H9 (cell line): ENCODE measurements at regions not wholly inside any gene's neighbourhood (a gene's known extent, or its start where the extent isn't known, plus 50 kb on each side); places are given as distances from the start of the nearest gene placed in this dataset.

ENCODE experiments used
- DNase-seq: peaks from one replicate; pipeline ENCODE4 v3.0.0-alpha.2; 2017
- H2AFZ ChIP-seq: one replicate; pipeline ENCODE4 v1.6.1; 2013; ENCODE audit warnings: mild to moderate bottlenecking, low read length, control low read depth, moderate library complexity
- H2AK5ac ChIP-seq: 2 replicates; pipeline ENCODE4 v1.6.1; 2013; ENCODE audit warnings: low read length, control low read depth, mixed read lengths; ENCODE audit not compliant: insufficient read length
- H2BK120ac ChIP-seq: one replicate; pipeline ENCODE4 v1.6.1; 2013; ENCODE audit warnings: low read depth, mild to moderate bottlenecking, low read length, control low read depth, inconsistent platforms; ENCODE audit not compliant: poor library complexity, severe bottlenecking
- H2BK12ac ChIP-seq: 2 replicates; pipeline ENCODE4 v1.6.1; 2013; ENCODE audit warnings: low read length, control low read depth, mixed read lengths, low read depth; ENCODE audit not compliant: insufficient read length
- H2BK15ac ChIP-seq: 2 replicates; pipeline ENCODE4 v1.6.1; 2013; ENCODE audit warnings: low read depth, low read length, control low read depth
- H2BK20ac ChIP-seq: one replicate; pipeline ENCODE4 v1.6.1; 2013; ENCODE audit warnings: low read depth, mild to moderate bottlenecking, low read length, control low read depth, inconsistent platforms; ENCODE audit not compliant: poor library complexity, severe bottlenecking
- H2BK5ac ChIP-seq: 2 replicates; pipeline ENCODE4 v1.6.1; 2013; ENCODE audit warnings: low read length, control low read depth, mixed read lengths; ENCODE audit not compliant: insufficient read length
- H3K14ac ChIP-seq: 2 replicates; pipeline ENCODE4 v1.6.1; 2013; ENCODE audit warnings: low read length, control low read depth; ENCODE audit not compliant: insufficient read depth
- H3K18ac ChIP-seq: 2 replicates; pipeline ENCODE4 v1.6.1; 2013; ENCODE audit warnings: low read depth, mild to moderate bottlenecking, mixed read lengths, low read length, control low read depth; ENCODE audit not compliant: insufficient read length
- H3K23ac ChIP-seq: 2 replicates; pipeline ENCODE4 v1.6.1; 2013; ENCODE audit warnings: low read length, control low read depth, mixed read lengths, low read depth; ENCODE audit not compliant: insufficient read length
- H3K23me2 ChIP-seq: 2 replicates; pipeline ENCODE4 v1.6.1; 2013; ENCODE audit warnings: low read depth, mild to moderate bottlenecking, mixed read lengths, low read length, control low read depth; ENCODE audit not compliant: insufficient read length, poor library complexity, severe bottlenecking
- H3K27ac ChIP-seq: 2 replicates; pipeline ENCODE4 v1.5.1; 2013; ENCODE audit warnings: low read length, control low read depth, mixed read lengths, low read depth; ENCODE audit not compliant: insufficient read length
- H3K27me3 ChIP-seq: 2 replicates; pipeline ENCODE4 v1.6.1; 2013; ENCODE audit warnings: low read length, control low read depth, inconsistent platforms; ENCODE audit not compliant: insufficient read depth
- H3K4ac ChIP-seq: 2 replicates; pipeline ENCODE4 v1.6.1; 2013; ENCODE audit warnings: low read depth, mild to moderate bottlenecking, control low read depth, inconsistent platforms, low read length, moderate library complexity
- H3K4me1 ChIP-seq: 2 replicates; pipeline ENCODE4 v1.6.1; 2013; ENCODE audit warnings: low read length, control low read depth, inconsistent platforms; ENCODE audit not compliant: insufficient read depth
- H3K4me2 ChIP-seq: 2 replicates; pipeline ENCODE4 v1.6.1; 2013; ENCODE audit warnings: low read length, control low read depth, mixed read lengths; ENCODE audit not compliant: insufficient read length, insufficient read depth
- H3K56ac ChIP-seq: 2 replicates; pipeline ENCODE4 v1.6.1; 2013; ENCODE audit warnings: low read depth, mild to moderate bottlenecking, mixed read lengths, low read length, control low read depth; ENCODE audit not compliant: insufficient read length
- H3K79me1 ChIP-seq: 2 replicates; pipeline ENCODE4 v1.6.1; 2013; ENCODE audit warnings: low read depth, mild to moderate bottlenecking, moderate library complexity, low read length, control low read depth, inconsistent platforms; ENCODE audit not compliant: insufficient read depth, poor library complexity, severe bottlenecking
- H3K79me2 ChIP-seq: 2 replicates; pipeline ENCODE4 v1.6.1; 2013; ENCODE audit warnings: low read length, control low read depth, inconsistent platforms; ENCODE audit not compliant: insufficient read depth
- H3K9ac ChIP-seq: 2 replicates; pipeline ENCODE4 v1.6.1; 2013; ENCODE audit warnings: low read length, control low read depth, mixed read lengths; ENCODE audit not compliant: insufficient read length; ENCODE audit errors: extremely low read depth
- H3K9me3 ChIP-seq: one replicate; pipeline ENCODE4 v1.6.1; 2013; ENCODE audit warnings: low read depth, low read length, inconsistent platforms; ENCODE audit not compliant: control insufficient read depth
- H3T11ph ChIP-seq: one replicate; pipeline ENCODE4 v1.6.1; 2013; ENCODE audit warnings: mild to moderate bottlenecking, low read length, control low read depth, inconsistent platforms
- H4K20me1 ChIP-seq: one replicate; pipeline ENCODE4 v1.6.1; 2013; ENCODE audit not compliant: control insufficient read depth, insufficient read length, insufficient read depth
- H4K5ac ChIP-seq: 2 replicates; pipeline ENCODE4 v1.6.1; 2013; ENCODE audit warnings: low read depth, mild to moderate bottlenecking, mixed read lengths, low read length, control low read depth; ENCODE audit not compliant: insufficient read length
- H4K8ac ChIP-seq: replicated peaks from 2 replicates; pipeline ENCODE4 v1.6.1; 2013; ENCODE audit warnings: low read length, control low read depth, mixed read lengths, low read depth; ENCODE audit not compliant: insufficient read length
- H4K91ac ChIP-seq: 2 replicates; pipeline ENCODE4 v1.6.1; 2013; ENCODE audit warnings: low read depth, mild to moderate bottlenecking, moderate library complexity, mixed read lengths, low read length, control low read depth; ENCODE audit not compliant: insufficient read length
- H3K27ac Mint-ChIP-seq, 3 experiments: 2 replicates in 2 of 3; 3 replicates in 1 of 3; pipeline ENCODE4 v1.8.0; 2020 to 2021; ENCODE audit warnings: mixed read lengths in 3 of 3, mild to moderate bottlenecking in 1 of 3, moderate library complexity in 1 of 3
- H3K27me3 Mint-ChIP-seq: 2 replicates; pipeline ENCODE4 v1.8.0; 2021; ENCODE audit warnings: low read depth, mild to moderate bottlenecking, moderate library complexity, mixed read lengths
- H3K36me3 Mint-ChIP-seq, 3 experiments: 2 replicates in 2 of 3; 3 replicates in 1 of 3; pipeline ENCODE4 v1.8.0; 2020 to 2021; ENCODE audit warnings: low read depth in 3 of 3, mixed read lengths in 3 of 3; ENCODE audit not compliant: insufficient read depth in 1 of 3
- H3K4me1 Mint-ChIP-seq, 2 experiments: 2 replicates each; pipeline ENCODE4 v1.8.0; 2020; ENCODE audit warnings: mixed read lengths in 2 of 2
- H3K4me3 Mint-ChIP-seq, 2 experiments: 2 replicates in 1 of 2; 3 replicates in 1 of 2; pipeline ENCODE4 v1.8.0; 2020 to 2021; ENCODE audit warnings: mild to moderate bottlenecking in 2 of 2, mixed read lengths in 2 of 2, moderate library complexity in 1 of 2
- H3K9me3 Mint-ChIP-seq, 2 experiments: 2 replicates in 1 of 2; 3 replicates in 1 of 2; pipeline ENCODE4 v1.8.0; 2020; ENCODE audit warnings: mild to moderate bottlenecking in 2 of 2, mixed read lengths in 2 of 2, moderate library complexity in 1 of 2
- WGBS: extraction: QIAGEN DNeasy Blood & Tissue Kit; methylation state at CpG from one replicate; pipeline ENCODE4 v1.1.7; 2013; ENCODE audit warnings: missing lambda C conversion rate, low lambda C conversion rate, mixed read lengths; ENCODE audit not compliant: insufficient read length; ENCODE audit errors: extremely low coverage; 5-methylcytosine and 5-hydroxymethylcytosine counted together
- TF ChIP-seq, protein P1 (sequence below): fragments of 200-600 bp; sonication (generic); conservative IDR thresholded peaks from 3 replicates; pipeline ENCODE4 v1.8.0; 2021; ENCODE audit warnings: antibody characterized with exemption, mild to moderate bottlenecking

GRCh38 chr5:1703352-1704050 is 96.1 kb downstream of the MRPL36 start:
- H2AFZ ChIP-seq = no peak overlapping the region
- H3K36me3 Mint-ChIP-seq = peaks cover 0 to 10% (median 6%) of the 10 kb centered on the region in 3 experiments; a peak in 4 of 7 replicates
- H4K5ac ChIP-seq = no peak overlapping the region
- H3K23me2 ChIP-seq = no peaks in the 10 kb centered on the region
- no peak overlapping the region for H3K18ac ChIP-seq
- H4K91ac ChIP-seq = no peak overlapping the region
- peak overlapping the region in 1 of 3 experiments; percentile 59; a peak in 1 of 7 replicates for H3K27ac Mint-ChIP-seq
- H3K23ac ChIP-seq = no peak overlapping the region
- H4K8ac ChIP-seq = no peak overlapping the region
- peaks cover 30% of the 10 kb centered on the region for H3K27me3 Mint-ChIP-seq
- no peak overlapping the region for H2BK120ac ChIP-seq
- H3K4me3 Mint-ChIP-seq = no peak overlapping the region
- H3K27me3 ChIP-seq = no peaks in the 10 kb centered on the region; the same call in 1 of the 2 replicates
- no peak overlapping the region for H3K4me2 ChIP-seq
- H2BK20ac ChIP-seq = no peak overlapping the region
- no peaks in the 10 kb centered on the region for H3K9me3 ChIP-seq
- no peak overlapping the region for H3T11ph ChIP-seq
- H3K79me1 ChIP-seq = no peaks in the 10 kb centered on the region
- H3K4me1 Mint-ChIP-seq = peaks cover 16 to 18% of the 10 kb centered on the region in 2 experiments
- H2BK12ac ChIP-seq = no peak overlapping the region
- H3K9me3 Mint-ChIP-seq = peaks cover 8 to 10% of the 10 kb centered on the region in 2 experiments; a peak in 4 of 5 replicates
- H3K4ac ChIP-seq = no peak overlapping the region
- H3K79me2 ChIP-seq = no peaks in the 10 kb centered on the region
- H3K56ac ChIP-seq = no peak overlapping the region
- no peak overlapping the region for H2BK15ac ChIP-seq
- no peak overlapping the region for H3K14ac ChIP-seq
- H3K4me1 ChIP-seq = no peaks in the 10 kb centered on the region
- H4K20me1 ChIP-seq = no peaks in the 10 kb centered on the region
- no peak overlapping the region for H2BK5ac ChIP-seq
- TF ChIP-seq, protein P1, sequence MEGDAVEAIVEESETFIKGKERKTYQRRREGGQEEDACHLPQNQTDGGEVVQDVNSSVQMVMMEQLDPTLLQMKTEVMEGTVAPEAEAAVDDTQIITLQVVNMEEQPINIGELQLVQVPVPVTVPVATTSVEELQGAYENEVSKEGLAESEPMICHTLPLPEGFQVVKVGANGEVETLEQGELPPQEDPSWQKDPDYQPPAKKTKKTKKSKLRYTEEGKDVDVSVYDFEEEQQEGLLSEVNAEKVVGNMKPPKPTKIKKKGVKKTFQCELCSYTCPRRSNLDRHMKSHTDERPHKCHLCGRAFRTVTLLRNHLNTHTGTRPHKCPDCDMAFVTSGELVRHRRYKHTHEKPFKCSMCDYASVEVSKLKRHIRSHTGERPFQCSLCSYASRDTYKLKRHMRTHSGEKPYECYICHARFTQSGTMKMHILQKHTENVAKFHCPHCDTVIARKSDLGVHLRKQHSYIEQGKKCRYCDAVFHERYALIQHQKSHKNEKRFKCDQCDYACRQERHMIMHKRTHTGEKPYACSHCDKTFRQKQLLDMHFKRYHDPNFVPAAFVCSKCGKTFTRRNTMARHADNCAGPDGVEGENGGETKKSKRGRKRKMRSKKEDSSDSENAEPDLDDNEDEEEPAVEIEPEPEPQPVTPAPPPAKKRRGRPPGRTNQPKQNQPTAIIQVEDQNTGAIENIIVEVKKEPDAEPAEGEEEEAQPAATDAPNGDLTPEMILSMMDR = no peak; the same call in 1 of the 3 replicates
- no peak overlapping the region for H3K27ac ChIP-seq
- DNase-seq = peak; percentile 63
- no CpG with 5 or more reads among the region's 21 CpGs for WGBS
- no peak overlapping the region for H3K9ac ChIP-seq
- no peak overlapping the region for H2AK5ac ChIP-seq
